Dermis microvascular lymphatic vessel endothelial cell (primary cell): ENCODE measurements at regions not wholly inside any gene's neighbourhood (a gene's known extent, or its start where the extent isn't known, plus 50 kb on each side); places are given as distances from the start of the nearest gene placed in this dataset.
"Not testable (repeated sequence)": the region's sequence is repeated elsewhere in the genome, so short reads cannot be mapped to it uniquely, and the experiment has no call there.

Experiments used
- DNase-seq, 2 donors: peaks; one replicate each; pipeline versions ENCODE4 v3.0.0 to v3.0.0-alpha.2; 2010; ENCODE audit warnings: low read depth in 2 of 2

DNA sequence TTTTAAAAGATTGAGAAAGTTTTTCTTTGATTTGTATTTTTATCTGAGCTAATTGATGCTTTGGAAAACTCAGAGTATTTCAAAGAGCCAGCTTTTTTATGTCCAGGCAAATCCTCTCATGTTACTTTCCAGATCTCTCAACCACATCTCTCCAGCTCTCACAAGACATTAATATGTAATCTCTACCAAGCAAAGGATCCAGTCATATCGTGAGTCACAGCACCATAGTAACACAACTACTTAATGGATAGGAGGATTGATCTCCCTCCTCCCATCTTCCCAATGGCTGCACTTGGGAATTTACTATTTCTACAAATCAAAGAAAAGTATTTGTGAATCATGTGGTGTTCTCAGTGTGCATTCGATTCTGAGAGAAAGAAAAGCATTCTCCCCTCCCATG lies 63.3 kb downstream of the POU4F1 start:
- no peak for DNase-seq

DNA sequence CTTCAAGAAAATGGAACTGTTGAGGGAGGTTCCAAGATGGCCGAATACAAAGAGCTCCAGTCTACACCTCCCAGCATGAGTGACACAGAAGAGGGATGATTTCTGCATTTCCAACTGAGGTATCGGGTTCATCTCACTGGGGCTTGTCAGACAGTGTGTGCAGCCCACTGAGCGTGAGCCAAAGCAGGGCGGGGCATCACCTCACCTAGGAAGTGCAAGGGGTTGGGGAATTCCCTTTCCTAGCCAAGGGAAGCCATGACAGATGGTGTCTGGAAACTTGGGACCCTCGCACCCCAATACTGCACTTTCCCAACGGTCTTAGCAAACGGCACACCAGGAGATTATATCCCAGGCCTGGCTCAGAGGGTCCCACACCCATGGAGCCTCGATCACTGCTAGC lies 77.3 kb downstream of the POU4F1 start:
- not testable (repeated sequence) for DNase-seq

DNA sequence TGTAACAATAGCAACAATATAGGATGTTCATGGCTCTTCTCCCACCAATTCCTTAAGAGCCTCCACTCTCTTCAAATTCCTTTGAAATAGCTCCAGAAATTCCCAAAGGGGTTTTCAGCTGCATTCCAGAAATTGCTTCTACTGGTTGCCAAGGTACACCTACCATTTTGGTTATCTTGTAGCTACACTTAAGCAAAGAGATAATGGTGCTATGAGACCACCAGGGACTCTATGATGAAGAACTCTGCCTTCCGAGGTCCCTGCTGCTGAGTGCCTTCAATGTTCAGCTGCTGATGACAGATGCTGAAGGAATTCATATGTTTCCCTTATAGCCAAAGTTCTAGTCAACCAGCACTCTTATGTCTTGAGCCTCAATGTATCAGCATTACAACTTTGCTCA lies 78.4 kb downstream of the POU4F1 start:
- no peak for DNase-seq

DNA sequence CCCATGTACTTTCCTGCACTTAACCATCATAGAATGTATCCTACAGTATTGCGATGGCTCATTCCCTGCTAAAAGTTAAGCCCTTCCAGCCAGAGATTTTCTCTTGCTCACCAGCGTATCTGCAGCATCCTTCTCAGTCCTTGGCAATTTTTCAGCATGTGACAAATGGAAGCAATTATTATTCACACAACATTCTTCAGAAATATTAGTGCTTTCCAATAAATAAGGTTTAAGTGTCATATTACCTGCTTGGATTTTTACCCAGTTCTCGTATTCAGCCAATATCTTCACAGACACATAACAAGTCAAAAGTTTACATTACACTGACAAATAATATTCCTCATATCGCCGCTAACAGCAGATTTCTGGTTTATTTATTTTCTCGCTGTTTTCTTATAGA lies 82.3 kb downstream of the POU4F1 start:
- no peak for DNase-seq

DNA sequence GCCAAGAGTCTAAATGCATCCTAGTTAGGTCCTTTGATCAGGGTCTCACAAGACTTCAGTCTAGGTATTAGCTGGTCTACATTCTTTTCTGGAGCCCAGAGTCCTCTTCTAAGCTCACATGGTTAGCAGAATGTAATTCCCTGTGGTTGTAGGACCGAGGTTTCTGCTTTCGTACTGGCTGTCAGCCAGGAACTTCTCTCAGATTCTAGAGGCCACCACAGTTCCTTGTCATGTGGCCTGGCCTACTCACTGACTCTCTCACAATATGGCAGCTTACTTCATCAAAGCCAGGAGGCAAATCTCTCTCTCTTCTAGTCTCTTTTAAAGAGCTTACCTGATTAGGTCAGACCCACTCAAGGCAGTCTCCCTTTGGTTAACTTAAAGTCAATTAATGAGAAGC lies 82.9 kb downstream of the POU4F1 start:
- no peak for DNase-seq

DNA sequence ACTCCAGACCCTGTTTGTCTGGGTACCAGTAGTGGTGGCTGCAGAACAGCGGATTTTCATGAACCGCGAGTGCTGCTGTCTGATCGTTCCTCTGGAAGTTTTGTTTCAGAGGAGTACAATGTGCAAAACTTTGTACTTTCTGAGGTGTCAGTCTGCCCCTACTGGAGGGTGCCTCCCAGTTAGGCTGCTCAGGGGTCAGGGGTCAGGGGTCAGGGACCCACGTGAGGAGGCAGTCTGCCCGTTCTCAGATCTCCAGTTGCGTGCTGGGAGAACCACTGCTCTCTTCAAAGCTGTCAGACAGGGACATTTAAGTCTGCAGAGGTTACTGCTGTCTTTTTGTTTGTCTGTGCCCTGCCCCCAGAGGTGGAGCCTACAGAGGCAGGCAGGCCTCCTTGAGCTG lies 84.9 kb downstream of the POU4F1 start:
- DNase-seq, result not testable (repeated sequence)

DNA sequence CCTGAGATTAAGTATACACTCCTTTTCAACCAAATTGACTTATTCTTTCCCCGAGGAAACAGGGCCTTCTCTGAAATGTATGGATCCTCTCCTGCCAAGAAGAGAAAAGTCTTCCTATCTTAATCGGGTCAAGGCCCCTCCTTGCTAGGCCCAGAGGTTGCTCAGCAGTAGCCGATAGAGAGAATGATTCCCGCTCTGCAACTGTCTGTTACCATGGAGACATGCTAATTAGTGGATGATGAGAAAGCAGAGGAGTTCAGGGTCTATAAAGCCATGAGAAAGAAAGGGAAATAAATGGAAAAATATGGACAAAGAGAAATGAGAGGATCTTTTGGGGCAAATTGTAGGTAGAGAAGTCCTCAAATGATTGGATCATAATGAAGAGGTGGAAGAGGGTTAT lies 103.5 kb downstream of the POU4F1 start:
- no peak for DNase-seq

DNA sequence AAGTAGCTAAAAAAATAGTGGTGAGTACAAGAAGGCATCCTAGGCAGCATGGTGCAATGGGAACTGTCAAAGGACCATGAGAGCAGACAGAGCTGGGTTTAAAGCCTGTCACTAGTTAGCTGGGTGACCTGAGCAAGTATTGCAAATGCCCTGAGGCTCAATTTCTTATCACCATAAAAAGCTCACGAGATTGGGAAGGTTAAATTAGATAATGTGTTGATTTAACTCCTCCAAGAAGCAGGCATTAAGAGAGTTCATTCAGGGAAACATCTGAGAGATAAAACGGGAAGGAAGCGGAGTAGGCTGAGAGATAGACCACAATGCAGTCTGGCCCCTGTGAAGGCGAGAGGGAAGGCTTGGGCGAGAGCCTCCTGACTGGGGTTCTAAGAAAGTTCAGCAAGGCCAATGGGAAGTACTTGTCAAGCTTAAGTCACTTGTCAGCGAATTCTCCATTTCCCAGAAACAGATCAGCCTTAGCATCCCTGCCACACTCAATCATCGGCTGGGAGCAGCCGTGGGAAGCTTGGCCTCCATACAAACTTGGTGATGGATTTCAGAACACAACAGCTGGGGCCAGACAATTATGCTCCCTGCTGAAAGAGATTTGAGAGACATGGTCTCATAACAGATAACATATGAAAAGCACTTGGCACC lies 105.5 kb downstream of the POU4F1 start:
- DNase-seq, result no peak

DNA sequence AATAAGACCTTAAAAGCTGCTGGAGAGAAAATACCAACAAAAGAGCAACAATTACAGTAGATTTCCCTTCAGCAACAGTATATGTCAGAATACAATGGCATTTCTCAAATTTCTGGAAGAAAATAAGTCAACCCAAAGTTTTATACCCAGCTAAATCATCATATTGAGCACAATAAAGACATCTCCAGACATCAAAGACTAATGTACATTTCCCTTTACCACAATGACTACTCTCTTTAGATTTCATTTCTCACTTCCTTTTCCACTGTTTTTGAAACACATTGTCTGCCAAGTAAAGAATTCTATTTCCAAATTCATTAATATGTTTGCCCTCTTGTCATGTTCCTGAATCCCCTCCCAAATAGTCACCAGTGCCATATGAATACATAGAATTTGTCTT lies 111.4 kb downstream of the POU4F1 start:
- no peak for DNase-seq

DNA sequence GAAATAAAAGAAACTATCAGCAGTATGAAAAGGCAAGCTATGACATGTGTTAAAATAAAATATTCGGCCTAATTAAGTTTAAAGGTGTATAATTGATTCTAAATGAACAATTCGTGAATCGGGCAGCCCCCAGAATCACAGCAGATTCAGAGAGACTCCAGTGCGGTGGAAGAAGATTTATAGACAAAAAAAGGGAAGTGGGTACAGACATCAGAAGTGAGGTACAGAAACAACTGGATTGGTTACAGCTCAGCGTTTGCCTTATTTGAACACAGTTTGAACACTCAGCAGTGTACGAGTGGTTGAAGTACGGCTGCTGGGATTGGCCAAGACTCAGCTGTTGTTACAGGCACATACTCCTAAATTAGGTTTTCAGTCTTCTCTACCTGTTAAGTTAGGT lies 113.1 kb downstream of the POU4F1 start:
- not testable (repeated sequence) for DNase-seq

DNA sequence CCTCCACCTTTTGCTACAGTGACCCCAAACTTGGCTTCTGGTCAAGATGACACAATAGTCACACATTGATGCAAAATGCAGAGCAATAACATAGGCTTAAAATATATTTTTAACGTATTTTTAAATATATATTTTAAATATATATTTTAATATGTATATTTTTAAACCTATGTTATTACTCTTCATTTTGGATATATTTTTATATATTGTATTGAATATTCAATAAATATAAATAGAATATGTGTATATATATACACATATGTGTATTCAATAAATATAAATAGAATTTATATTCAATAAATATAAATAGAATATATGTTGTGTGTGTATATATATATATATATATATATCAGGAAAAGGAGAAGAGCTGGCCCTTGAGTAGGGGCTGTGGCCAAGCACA lies 115.6 kb downstream of the POU4F1 start:
- DNase-seq, result no peak

DNA sequence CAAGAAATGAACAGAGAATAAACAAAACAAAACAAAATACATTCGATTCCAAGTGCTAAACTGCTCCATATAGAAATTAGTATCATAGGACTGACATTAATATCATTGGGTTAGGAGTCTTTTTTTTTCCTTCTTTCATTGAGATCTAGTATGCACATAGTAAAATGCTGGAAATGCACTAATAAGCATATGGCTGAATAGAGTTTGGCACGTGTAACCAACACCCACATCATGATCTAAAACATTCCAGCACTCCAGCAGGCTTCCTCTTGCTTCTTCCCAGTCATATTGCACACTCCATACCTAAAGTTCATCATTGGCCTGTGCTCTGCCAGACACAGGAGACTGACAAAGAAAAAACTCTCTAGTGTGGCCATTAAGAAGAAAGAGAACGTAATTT lies 117.5 kb downstream of the POU4F1 start:
- DNase-seq, result no peak

DNA sequence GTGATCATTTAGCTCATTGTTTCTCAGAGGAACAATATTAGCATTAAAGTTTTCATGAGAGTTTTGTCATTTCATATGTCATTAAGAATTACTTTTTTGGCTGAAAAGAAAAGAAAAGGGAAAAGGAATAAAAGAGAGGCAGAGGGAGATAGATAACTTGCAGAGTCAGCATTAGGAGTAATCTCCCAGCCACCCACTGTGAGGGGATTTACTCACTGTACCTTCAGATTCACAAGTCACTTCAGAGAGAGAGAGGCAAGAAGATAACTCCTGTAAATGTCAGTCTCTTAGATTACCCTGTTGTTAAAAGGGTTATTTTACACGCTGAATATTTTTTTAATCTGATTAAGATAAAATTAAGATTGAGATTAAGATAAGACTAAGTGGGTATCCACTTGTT lies 125.2 kb downstream of the POU4F1 start:
- DNase-seq, result no peak

DNA sequence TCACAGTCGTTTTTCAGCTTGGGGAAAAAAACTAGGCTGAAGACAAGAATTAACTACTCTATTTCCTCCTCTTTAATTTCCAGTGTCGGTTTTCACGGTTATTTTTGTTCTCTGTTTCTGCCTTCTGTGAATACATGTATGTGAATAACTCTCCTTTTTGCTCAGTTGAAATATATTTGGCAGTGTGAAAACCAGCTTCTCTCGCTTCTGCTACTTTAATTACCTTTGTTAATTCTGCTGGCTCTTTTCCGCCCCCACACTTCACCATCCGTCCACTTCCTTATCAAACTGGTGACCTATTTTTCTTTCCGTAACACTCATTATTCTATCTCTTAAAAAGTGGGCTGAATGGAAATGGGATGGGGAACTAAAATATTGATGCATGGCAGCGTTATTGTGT lies 126.4 kb downstream of the POU4F1 start:
- DNase-seq, result no peak

DNA sequence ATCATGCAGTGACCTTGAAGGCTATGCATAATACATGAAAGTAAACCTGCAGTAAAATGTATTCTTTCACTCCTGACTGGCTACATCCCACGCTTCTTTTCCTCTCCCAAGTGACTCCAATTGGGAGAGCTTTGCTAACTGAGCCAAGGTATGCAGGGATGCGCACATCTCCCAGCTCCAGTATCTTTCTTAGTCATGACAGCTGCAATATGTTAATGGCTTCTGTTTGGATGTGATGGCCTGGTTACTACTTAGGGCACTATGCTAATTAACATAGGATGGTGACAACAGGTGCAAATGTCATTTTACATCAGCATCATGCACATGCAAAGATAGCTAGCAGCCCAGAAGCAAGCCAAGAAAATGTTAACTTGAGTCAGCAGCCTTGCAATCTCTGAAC lies 134.7 kb downstream of the POU4F1 start:
- DNase-seq, result no peak

DNA sequence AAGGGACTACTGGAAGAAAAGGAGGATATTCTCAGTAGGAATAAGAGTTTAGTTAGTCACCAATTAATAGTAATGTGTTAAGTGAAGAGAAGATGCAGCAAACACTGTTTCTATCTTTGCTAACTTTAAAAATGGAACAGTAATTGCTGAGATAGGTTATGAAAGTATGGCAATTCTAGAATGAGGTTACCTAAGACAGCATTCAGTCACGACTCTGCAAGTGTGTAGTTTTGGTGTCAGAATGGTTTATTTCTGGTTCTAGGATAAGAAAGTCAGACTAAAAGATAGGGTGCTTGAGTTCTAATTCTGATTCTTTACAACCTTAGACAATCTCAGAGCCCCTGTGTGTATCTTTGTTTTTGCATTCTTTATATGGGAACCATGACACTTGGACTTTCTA lies 138.1 kb downstream of the POU4F1 start:
- no peak for DNase-seq

DNA sequence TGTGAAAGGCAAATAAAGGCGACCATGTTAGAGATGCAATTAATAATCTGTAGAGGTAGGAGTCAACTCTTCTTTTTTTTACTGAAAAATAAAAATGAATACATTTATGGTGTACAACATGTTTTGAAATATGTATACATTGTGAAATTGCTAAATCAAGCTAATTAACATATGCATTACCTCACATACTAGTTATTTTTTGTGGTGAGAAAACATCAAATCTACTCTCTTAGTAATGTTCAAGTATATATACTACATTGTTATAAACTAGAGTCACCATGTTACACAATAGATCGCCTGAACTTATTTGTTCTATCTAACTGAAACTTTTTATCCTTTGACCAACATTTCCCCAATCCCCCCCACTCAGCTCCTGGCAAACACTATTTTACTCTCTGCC lies 143.2 kb downstream of the POU4F1 start:
- DNase-seq, result no peak

DNA sequence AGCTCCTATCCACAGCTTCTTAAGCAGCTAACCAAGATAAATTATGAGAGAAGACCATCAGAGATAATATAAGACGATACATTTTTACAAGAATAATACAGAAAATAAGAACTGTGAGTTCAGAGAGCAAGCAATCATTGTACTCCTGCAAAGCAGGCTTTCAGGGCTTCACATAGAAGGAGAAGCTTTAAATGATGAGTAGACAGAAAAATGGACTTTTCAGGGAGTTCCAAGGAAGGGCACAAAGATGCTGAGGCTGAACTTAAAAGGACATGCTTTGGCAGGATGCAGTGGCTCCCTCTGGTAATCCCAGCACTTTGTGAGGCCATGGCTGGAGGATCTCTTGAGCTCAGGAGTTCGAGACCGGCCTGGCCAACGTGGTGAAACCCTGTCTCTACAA lies 159.5 kb downstream of the POU4F1 start:
- DNase-seq, result no peak

DNA sequence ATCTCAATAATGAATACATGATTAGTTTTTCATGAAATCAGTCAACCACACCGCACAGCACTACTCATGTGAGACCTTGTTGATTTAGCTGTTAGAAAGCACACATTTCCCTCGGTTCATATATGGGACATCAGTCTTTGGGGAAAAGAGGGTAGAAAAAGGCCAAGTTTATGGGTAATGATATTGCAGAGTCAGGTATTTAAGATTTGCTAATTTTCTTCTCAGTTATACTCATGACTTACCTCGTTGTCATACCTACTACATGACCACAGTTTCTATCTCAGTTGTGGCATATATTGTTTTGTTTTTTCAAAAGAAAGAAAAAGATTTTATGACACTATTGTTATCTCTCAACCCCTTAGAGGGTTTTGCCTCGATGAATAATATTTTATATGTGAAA lies 165.6 kb downstream of the POU4F1 start:
- no peak for DNase-seq

DNA sequence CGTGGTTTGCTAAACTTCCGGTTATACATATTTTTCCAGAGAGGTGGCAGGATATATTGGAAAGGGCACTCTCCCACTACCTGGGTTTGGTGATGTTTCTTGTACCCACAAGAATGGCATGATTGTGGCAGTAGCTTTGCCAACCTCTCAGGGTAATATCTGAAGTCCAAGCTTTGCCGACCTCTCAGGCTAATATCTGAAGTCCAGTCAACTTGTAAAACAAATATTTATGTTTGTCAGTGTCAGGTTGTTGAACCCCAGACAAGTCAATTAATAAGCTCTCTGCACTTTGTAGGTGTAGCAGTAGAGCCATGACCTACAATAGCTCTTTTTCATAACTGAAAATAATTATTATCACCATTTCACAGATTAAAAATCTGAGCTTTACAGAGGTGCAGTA lies 167.0 kb downstream of the POU4F1 start:
- DNase-seq, result no peak

DNA sequence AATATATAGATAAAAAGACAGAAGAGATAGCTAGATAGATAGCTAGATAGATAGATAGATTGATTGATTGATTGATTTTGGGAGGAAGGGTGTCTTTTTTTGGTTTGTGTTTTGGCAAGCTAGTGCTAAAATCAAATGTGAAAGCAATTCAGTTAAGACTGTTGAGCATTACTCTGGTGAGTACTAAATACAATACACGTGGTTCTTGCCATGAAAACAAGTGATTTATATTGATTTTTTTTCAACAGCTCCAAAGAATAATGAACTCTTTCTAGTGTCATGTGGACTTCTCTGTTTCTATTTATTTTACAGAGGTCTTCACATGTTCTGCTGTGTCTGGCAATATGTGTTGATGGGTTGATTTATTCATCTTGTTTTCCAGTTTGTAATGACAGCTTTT lies 172.0 kb downstream of the POU4F1 start:
- DNase-seq, result no peak

DNA sequence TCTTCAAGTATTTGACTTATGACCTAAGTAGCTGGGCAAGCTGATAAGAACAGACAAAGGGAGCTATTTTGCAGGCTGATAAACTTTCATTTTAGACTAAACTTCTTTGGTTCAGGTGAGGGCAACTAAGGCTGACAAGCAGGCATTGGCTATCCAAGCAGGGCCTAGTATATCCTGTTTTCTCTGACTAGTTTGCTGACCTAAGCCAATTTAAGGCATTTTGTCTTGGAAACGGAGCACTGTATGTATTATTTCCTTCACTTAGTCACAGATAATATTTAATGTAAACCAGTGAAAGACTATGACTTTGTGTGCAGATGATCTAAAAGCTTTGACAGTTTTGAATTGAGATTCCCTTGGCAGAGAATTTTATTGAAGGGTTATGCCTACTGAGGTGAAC lies 172.5 kb downstream of the POU4F1 start:
- no peak for DNase-seq

DNA sequence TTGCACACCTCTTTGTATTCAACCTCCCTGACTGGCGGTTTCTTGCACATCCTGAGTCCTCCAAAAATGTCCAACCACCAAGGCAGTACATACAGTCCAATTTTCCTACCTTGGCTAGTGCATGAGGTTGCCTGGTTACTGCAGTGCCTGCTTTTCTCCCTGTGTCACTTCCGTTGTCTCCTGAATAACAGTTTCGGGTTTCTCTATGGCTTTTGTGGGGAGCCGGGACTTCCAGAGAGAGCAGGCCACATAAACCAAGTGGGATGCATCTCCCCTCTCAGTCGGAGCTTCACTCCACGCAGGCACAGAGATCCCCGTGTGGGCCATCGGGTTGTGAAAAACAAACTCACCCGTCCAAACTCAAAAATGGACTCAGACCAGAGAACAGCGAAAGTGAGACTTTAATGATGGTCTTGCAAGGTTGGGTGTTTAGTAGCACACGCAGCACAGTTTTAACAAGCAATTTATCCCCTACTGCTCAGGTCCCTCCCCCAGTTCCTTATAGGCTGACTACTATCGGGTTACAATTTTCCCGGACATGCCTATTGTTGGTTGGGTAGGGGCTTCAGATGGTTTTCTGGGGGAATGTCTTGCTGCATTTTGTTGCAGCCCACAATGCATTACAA lies 173.1 kb downstream of the POU4F1 start:
- DNase-seq, result no peak

DNA sequence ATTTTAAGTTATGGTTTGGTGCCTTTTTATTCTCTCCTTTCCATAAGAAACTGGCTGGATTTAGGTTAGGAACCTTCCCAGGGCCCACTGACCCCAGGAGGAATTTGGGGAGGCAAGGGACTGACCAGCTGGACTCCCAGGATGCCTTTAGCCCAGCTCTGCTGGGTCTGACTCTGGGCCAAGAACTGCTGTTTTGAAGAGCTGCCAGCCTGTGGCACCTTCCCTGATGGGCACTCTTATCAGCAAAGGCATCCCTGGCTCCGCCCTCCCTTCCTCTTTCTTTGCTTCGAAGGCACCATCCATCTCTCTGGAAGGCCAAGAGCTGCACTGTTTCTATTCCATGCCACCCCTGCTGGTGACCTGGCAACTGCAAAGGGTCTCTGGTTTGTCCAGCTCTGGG lies 174.7 kb downstream of the POU4F1 start:
- DNase-seq, result no peak
